H1 (cell line): ENCODE measurements at regions not wholly inside any gene's neighbourhood (a gene's known extent, or its start where the extent isn't known, plus 50 kb on each side); places are given as distances from the start of the nearest gene placed in this dataset.

Source experiments
- EP300 ChIP-seq, 2 experiments: IDR thresholded peaks; 1 replicate in 1 of 2; 2 replicates in 1 of 2; pipeline ENCODE4 v1.6.1; 2011 to 2012; ENCODE audit warnings: low read depth in 2 of 2, low read length in 2 of 2, mild to moderate bottlenecking in 2 of 2, borderline replicate concordance in 1 of 2, inconsistent platforms in 1 of 2, moderate library complexity in 1 of 2
- SAP30 ChIP-seq: fragments of 300-600 bp; sonication (generic); IDR thresholded peaks from 2 replicates; pipeline ENCODE4 v1.7.1; 2012; ENCODE audit warnings: low read length, moderate library complexity, mild to moderate bottlenecking, inconsistent platforms; ENCODE audit not compliant: insufficient read depth, insufficient replicate concordance
- SIRT6 ChIP-seq: IDR thresholded peaks from one replicate; pipeline ENCODE4 v1.7.1; 2012; ENCODE audit warnings: low read length, inconsistent platforms
- SIX5 ChIP-seq: IDR thresholded peaks from 2 replicates; pipeline ENCODE4 v1.6.1; 2011; ENCODE audit warnings: mild to moderate bottlenecking, low read depth, low read length
- TAF7 ChIP-seq: optimal IDR thresholded peaks from 2 replicates; pipeline ENCODE3; 2011; ENCODE audit warnings: low read depth, mild to moderate bottlenecking, inconsistent platforms, low read length, moderate library complexity, borderline replicate concordance
- TF ChIP-seq, protein P1 (sequence below): IDR thresholded peaks from 2 replicates; pipeline ENCODE4 v1.6.1; 2012; ENCODE audit warnings: inconsistent platforms

DNA sequence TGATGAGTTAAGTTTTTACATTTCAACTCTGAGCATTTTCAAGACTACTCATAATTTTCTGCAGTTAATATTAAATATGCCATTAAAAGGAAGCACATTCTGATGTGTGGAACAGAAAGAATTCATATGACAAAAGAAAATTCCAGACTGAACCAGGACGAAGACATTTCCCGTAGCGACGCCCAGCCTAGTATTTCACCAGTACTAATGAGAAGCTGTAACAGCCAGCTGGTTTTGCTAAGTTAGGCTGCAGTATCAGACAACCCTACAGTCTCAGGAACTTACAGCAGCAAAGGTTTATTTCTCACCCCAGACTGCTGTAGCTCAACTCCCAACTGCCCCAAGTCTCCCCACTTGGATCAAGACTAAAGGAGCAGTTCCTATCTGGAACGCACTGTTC is 91.6 kb downstream of the TMEM174 start (continued):
- TF ChIP-seq TAF7 (no peak), SAP30 (no peak), SIX5 (no peak), EP300 (IDR thresholded peaks at IDR 0.05; ENCODE audit: borderline replicate concordance in 1 of 2, low read depth in 2 of 2, low read length in 2 of 2) (no peak), SIRT6 (no peak)
- TF ChIP-seq, protein P1, sequence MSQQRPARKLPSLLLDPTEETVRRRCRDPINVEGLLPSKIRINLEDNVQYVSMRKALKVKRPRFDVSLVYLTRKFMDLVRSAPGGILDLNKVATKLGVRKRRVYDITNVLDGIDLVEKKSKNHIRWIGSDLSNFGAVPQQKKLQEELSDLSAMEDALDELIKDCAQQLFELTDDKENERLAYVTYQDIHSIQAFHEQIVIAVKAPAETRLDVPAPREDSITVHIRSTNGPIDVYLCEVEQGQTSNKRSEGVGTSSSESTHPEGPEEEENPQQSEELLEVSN = no peak
